ENCODE measurements at regions not wholly inside any gene's neighbourhood (a gene's known extent, or its start where the extent isn't known, plus 50 kb on each side); places are given as distances from the start of the nearest gene placed in this dataset.
A peak's percentile ranks its signal among the peaks of the same experiment; 100 is the strongest.

DNA sequence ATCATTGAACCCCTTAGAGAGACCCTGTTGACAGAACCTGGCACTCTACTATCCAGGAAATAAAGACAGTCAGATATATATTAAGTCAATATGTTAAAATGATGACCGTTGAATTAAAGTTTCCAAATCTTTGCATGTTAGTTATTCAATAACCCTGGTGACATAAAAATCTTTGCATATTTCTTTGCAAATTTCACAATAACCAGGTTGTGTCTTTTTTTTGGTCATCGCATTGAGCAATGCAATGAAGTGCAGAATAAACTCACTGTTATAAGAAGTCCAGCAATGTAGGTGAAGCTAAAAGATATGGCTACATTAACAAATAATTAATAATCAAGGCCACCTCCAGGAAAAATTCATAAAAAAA, 596.9 kb downstream of the NYAP2 start:
- Histone ChIP-seq H3K36me3 (no peaks in the 10 kb centered on the region), H3K9me3 (no peaks in the 10 kb centered on the region), H3K4me3 (no peak overlapping the region), H3K27me3 (no peaks in the 10 kb centered on the region)
- no peak for DNase-seq

DNA sequence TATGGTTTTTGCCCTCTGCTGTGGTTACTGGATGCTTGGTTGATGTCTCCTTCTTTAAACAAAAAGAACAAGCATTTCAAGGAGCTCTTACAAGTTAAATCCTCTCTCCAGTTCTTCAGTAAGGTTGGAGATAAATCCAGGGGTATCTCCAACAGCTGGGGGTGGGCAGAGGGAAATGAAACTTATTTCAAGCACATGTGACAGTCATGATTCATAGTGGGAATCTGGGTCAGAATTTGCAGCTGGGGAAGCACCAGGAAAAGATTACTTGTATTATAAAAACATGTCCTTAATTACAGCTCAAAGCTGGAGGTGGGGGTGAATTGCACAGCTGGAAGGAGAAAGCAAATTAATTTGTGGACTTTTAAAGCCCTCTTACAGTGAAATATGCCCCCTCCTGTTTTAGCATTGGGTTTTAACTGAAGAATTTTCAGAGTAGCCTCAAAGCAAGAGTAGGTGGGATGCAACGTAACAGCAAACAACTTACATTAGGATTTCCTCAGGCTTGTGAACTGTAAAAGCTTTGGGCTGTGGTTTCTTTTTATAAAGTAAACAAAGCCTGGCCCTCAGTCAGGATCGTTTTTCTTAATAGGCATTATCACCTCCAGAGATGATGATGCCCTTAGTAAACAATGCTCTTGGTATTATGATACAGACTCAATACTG, 596.4 kb downstream of the NYAP2 start:
- Histone ChIP-seq H3K4me3 (no peak overlapping the region), H3K27me3 (no peaks in the 10 kb centered on the region), H3K36me3 (no peaks in the 10 kb centered on the region), H3K9me3 (no peaks in the 10 kb centered on the region)
- DNase-seq = no peak

DNA sequence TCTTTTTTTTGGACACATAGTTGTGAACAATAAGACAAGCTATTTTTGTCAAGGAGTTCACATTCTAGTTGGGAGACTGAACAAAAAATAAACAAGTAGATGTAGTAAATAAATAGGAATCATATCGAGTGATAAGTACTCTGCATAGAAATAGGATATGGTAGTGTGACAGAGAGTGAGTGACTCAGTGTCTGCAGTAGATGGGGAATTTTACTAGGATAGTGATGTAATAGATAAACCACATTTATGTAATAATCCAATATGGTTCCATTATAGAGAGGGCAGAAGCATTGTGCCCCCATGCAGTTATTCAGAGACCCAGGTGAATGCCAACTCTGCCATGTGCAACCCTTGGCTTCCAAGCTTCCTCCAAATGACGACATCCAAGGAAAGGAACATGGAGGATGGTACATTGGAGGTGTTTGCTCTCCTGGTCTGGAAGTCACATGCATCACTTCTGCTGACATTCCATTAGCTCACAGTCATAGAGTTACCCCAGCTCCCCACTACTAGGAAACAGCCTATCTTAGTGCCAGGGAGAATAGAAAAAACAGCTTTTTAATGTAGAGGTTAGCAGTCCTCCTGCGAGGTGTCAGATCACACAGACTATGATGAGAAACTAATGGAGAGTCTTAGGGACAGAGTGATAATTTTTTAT, 595.4 kb downstream of the NYAP2 start:
- Histone ChIP-seq H3K9me3 (no peaks in the 10 kb centered on the region), H3K27me3 (no peaks in the 10 kb centered on the region), H3K36me3 (no peaks in the 10 kb centered on the region), H3K4me3 (no peak overlapping the region)
- no peak for DNase-seq

DNA sequence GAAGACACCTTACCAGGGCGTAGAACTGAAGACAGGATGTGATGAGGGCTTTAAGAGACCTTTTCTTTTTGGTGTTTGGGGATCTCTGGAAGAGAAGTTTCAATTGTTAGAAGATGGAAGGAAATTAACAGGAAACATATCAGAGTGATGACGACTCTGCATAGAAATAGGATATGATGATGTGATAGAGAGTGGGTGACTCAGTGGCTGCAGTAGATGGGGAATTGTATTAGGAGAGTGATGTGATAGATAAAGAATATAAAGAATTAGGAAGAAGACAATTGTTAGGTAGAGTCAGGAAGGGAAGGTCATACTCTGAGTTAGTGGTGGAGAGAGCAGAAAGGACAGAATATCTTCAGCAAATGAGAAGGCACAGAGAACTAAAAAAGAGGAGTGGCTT, 593.9 kb downstream of the NYAP2 start:
- no peaks in the 10 kb centered on the region for H3K36me3 ChIP-seq
- H3K27me3 ChIP-seq = no peaks in the 10 kb centered on the region
- DNase-seq = no peak
- H3K9me3 ChIP-seq = no peaks in the 10 kb centered on the region
- no peak overlapping the region for H3K4me3 ChIP-seq

DNA sequence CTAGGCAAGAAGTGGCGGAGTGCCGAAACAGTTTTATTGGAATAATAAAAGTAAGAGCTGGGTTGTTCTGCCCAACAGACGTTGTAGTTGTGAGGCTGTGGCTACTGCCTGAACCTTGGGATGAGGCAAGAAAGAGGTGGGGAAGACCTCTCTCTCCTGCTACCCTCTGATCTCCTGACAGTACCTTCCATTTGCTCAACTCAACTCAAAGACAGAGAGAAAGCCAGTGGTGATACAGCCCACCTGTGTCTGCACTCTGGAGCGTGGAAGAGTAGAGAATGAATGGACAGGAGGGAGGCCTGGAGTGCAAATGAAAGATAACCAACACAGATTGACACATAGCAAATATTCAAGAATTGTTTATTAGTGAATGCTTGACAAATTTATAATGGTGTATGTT, 590.3 kb downstream of the NYAP2 start:
- no peaks in the 10 kb centered on the region for H3K9me3 ChIP-seq
- no peaks in the 10 kb centered on the region for H3K27me3 ChIP-seq
- H3K36me3 ChIP-seq = no peaks in the 10 kb centered on the region
- H3K4me3 ChIP-seq = no peak overlapping the region
- DNase-seq = no peak

DNA sequence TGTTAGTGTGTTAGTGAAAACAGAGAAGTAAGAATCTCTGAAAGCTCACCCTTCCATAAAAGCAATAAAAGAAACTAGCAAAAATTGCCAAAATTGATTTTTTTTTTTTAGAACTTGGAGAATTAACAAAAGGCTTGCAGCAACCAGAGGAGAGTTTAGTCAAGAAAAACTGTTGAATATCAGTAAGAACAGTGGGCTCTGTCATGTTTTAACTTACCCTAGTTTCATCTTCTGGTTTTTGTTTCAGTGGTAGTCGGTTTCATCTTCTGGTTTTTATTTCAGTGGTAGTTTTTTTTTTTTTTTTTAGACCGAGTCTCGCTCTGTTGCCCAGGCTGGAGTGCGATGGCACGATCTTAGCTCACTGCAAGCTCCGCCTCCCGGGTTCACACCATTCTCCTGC, 580.9 kb downstream of the NYAP2 start:
- no peaks in the 10 kb centered on the region for H3K36me3 ChIP-seq
- H3K4me3 ChIP-seq = no peak overlapping the region
- H3K27me3 ChIP-seq = no peaks in the 10 kb centered on the region
- no peak for DNase-seq
- H3K9me3 ChIP-seq = peaks cover 7% of the 10 kb centered on the region

DNA sequence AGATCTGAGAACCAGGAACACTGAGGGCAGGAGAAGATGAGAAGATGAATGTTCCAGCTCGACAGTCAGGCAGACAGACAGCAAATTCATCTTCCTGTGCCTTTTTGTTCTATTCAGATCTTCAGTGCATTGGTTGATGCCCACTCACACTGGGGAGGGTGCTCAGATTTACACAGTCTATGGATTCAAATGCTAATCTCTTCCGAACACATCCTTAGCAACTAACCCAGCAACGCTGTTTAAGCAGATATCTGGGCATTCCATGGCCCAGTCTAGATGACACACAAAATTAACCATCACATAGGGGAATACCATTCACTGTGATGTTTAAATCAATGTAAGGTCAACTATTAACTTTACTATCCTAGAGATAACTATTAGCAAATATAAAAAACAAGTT, 571.9 kb downstream of the NYAP2 start:
- no peak overlapping the region for H3K4me3 ChIP-seq
- H3K36me3 ChIP-seq = no peaks in the 10 kb centered on the region
- H3K27me3 ChIP-seq = no peaks in the 10 kb centered on the region
- no peak for DNase-seq
- no peaks in the 10 kb centered on the region; the same call in 1 of the 2 replicates for H3K9me3 ChIP-seq

DNA sequence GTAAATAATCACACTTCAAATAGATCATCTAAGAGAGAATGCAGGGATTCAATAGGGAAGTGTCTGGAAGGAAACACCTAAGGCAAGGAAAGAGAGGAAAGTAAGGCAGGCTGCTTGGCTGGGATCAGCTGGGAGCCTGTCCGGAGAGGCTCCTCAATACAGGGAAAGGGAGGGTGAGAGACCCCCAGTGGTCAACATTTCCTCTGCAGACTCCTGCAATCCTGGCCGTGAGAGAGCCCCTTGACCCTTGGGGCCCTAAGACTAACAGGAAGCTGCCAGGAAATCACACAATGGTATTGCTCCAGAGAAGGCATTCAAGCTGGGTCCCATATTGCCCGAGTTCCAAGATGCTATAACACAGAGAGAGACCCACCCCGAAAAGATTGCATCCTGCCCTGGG, 549.4 kb downstream of the NYAP2 start:
- H3K27me3 ChIP-seq = no peaks in the 10 kb centered on the region
- no peak overlapping the region for H3K4me3 ChIP-seq
- DNase-seq = no peak
- no peaks in the 10 kb centered on the region for H3K36me3 ChIP-seq
- H3K9me3 ChIP-seq = peaks cover 6% of the 10 kb centered on the region; the same call in 1 of the 2 replicates

DNA sequence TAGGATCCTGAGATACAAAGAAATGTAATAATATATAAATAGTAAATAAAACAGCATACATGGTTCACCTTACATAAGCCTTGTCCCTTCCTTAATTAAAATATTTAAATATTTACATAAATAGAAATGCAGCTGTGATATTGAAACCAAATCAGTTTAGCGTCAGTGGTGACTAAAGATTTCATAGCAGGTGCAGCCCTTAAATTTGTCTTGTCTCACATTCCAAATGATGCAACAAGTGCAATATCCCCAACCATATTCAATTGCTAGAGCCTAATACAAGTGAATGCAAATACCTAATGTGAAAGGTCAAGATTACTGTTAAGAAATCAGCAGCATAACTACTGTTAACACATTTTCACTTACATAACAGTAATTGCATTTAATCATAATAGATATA, 539.5 kb downstream of the NYAP2 start:
- H3K4me3 ChIP-seq = no peak overlapping the region
- no peaks in the 10 kb centered on the region for H3K27me3 ChIP-seq
- H3K36me3 ChIP-seq = no peaks in the 10 kb centered on the region
- H3K9me3 ChIP-seq = no peaks in the 10 kb centered on the region; the same call in 1 of the 2 replicates
- no peak for DNase-seq

DNA sequence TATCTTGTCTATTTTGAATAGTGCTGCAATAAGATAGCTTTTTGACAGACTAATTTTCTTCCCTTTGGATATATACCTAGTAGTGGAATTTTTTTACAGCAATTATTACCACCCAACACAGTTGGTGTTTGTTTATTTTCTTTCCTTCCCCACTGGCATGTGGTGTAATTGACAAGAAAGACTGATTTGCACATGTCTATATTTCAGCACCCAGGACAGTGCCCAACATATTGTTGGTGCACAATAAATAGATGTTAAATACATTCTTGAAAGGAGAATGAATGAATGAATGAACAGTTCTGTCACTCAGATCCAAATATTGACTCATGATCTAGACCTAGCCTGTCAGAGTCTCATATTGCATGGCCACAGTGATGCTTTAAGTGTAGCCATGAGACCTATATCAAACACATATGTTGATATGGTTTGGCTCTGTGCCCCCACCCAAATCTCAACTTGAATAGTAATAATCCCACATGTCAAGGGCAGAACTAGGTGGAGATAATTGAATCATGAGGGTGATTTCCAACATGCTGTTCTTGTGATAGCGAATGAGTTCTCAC, 538.2 kb downstream of the NYAP2 start:
- H3K27me3 ChIP-seq = no peaks in the 10 kb centered on the region
- DNase-seq = no peak

DNA sequence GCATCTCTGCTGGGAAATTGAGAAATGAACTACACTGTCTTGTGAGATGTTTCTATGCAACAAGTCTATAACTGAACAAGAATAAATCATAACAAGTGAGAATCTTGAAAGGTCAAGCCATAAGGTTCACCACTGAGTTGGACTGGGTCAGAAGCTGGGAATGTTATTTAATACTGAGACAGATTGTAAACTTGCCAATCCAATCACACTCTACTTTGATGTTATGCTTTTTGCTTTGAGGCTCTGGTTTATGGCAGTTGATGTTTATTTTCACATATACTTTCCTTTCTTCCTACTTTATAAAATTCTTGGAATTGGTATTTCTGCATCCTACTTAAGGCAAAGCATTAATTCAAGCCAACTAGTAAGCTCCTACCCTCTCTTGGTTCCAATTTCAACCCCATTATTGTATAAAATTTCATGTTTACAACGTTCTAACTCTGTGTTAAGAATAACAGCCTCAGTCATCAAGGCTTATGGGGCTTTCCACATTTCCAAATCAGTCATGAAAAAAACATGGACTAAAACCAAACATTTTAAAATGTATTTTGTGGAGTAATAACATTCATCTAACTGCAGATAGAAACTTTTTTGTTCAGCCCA, 533.4 kb downstream of the NYAP2 start:
- DNase-seq = peak; percentile 23
- Histone ChIP-seq H3K4me3 (no peak overlapping the region), H3K27me3 (no peaks in the 10 kb centered on the region), H3K36me3 (no peaks in the 10 kb centered on the region), H3K9me3 (no peaks in the 10 kb centered on the region; the same call in 1 of the 2 replicates)

More for the DNA sequence above, 538.2 kb downstream of the NYAP2 start:
- Histone ChIP-seq H3K4me3 (no peak overlapping the region), H3K9me3 (no peaks in the 10 kb centered on the region; the same call in 1 of the 2 replicates), H3K36me3 (no peaks in the 10 kb centered on the region)

DNA sequence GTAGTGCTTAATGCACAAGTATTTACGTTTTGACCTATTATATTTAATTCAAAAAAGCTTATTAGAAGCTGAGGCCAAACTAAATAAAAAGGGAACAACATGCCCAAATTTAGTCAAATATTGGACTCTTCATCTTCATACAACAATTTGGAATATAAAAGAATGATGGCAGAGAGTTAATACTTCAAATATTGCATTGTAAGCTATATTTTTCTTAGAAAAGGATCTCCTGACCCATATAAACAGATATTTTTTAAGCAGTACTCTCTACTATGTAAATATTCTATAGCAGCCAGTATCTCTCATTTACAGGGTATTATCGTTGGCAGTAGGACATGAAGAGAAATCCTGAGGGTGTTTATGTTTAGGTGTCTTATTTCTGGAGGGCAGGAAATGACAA, 531.2 kb downstream of the NYAP2 start:
- no peak overlapping the region for H3K4me3 ChIP-seq

DNA sequence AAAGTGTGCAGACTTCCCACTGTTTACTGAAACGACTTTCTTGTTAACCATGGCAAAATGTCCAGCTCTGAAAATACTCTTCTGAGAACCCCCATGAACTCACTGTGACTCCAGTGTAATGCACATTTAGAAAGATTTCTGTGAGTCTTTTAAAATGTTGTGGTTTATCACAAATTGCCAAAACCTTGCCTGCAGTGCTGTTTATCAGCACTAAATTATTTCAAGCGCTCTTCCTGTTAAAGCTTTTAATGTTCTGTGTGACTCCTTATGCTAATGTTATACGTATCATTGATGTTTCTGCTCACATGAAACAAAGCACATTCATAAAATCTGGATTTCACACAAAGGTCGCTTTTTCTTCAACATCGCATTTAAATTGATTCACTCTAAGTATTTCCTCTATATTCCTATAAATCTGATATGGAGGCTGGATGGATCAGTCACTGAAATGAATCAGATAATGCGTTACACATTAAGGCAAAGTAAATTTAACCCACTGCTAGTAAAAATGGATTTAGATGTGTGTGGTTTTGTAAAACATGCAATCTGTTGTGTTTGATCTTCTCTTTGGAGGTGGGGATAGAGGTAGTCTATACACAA, 521.2 kb downstream of the NYAP2 start:
- DNase-seq = no peak
- Histone ChIP-seq H3K9me3 (no peaks in the 10 kb centered on the region), H3K36me3 (no peaks in the 10 kb centered on the region), H3K4me3 (no peak overlapping the region), H3K27me3 (no peaks in the 10 kb centered on the region)

More for the DNA sequence above, 531.2 kb downstream of the NYAP2 start:
- no peaks in the 10 kb centered on the region; the same call in 1 of the 2 replicates for H3K9me3 ChIP-seq
- DNase-seq = no peak
- H3K27me3 ChIP-seq = no peaks in the 10 kb centered on the region
- H3K36me3 ChIP-seq = no peaks in the 10 kb centered on the region

DNA sequence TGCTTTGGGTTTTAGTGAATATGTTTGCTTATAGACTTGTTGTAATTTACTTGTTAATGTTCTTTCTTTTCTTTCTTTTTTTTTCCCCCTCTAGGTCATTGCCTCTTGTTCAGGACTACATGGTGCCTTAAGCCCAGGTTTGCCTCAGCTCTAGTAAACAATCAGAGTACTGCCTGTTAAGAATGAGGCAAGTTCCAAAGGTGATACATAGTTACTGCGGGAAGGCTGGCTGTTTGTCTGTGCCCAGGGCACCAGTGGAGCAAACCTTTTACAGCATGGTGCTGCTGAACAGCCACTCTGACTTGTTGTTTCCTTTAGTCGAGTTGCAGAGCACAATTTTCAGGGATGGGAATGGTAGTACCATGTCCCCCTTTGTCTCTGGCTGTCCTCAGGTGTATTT, 517.2 kb downstream of the NYAP2 start:
- no peaks in the 10 kb centered on the region for H3K27me3 ChIP-seq
- H3K36me3 ChIP-seq = no peaks in the 10 kb centered on the region
- no peaks in the 10 kb centered on the region for H3K9me3 ChIP-seq
- DNase-seq = no peak
- no peak overlapping the region for H3K4me3 ChIP-seq

DNA sequence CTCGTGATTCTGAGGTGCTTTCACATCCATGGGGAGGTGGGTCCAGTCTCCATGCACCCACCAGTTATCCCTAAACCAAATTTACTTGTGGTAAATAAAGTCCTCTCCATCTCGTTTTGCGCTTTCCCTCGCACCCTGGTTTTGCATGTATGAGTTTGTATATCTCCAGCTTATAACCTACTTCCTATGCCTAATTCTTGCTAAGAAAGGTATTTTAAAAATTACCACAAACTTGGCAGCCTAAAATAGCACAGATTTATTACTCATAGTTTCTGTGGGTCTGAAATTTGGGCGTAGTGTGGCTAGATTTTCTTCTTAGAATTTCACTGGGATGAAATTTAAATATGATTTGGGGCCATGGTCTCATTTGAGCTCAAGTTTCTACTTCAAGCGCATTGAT, 511.5 kb downstream of the NYAP2 start:
- H3K4me3 ChIP-seq = no peak overlapping the region
- no peaks in the 10 kb centered on the region for H3K27me3 ChIP-seq
- no peaks in the 10 kb centered on the region for H3K36me3 ChIP-seq
- H3K9me3 ChIP-seq = no peaks in the 10 kb centered on the region
- DNase-seq = no peak

DNA sequence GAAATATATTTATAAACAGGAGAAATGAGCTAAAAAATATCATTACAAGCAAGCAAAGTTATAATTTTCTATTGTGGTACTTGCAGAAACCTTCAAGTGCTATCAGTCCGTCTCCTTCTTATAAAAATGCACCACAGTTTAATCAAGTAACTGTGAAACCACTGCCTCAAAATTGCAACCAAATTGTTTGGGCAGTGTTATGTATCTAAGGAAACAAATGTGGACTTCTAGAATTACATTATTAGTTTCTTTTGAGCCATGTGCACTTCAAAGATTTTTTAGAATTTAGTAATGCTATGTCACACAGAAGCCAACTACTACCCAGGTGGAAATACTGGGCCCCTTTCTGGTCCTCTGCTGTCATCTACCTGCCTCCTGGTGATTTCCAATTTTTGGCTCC, 495.6 kb downstream of the NYAP2 start:
- Histone ChIP-seq H3K36me3 (no peaks in the 10 kb centered on the region), H3K27me3 (no peaks in the 10 kb centered on the region), H3K9me3 (peaks cover 3% of the 10 kb centered on the region; the same call in 1 of the 2 replicates), H3K4me3 (no peak overlapping the region)
- no peak for DNase-seq

DNA sequence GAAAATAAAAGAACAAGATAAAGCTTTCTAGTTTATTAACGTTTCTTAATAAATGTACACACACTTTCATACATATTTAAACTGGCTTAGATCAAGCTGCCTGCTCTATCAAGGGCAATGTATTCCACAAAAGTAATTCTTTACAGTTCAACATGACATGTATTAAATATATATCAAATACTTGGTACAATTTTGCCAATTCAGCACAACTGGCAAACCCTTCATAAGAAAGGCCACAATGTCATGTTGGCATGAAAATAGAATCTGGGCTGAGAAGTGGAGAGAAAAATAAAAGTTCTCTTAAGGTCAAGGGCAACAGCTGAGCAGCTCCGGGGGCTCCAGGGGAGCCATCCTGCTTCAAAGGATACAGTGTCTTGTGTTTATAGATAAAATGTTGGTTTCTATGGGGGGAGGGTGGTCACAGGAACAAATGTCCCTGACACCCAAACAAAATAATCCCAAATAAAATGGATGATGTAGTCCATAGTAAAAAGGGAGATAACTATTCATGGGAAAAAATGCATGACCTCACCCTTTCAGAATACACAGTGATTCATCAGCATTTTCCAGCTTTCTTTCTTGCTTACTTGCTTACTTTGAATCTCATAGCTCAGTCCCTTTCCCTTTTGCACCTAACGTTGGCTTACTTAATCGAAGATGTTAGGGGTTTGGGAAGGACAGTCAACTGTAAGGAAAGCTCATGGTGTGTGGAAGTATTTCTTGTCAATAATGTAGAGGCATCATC, 494.9 kb downstream of the NYAP2 start:
- H3K9me3 ChIP-seq = peaks cover 3% of the 10 kb centered on the region; the same call in 1 of the 2 replicates
- DNase-seq = no peak
- H3K4me3 ChIP-seq = no peak overlapping the region
- no peaks in the 10 kb centered on the region for H3K27me3 ChIP-seq
- no peaks in the 10 kb centered on the region for H3K36me3 ChIP-seq

All from MG63 (cell line).